GM12892 (cell line): ENCODE measurements at regions not wholly inside any gene's neighbourhood (a gene's known extent, or its start where the extent isn't known, plus 50 kb on each side); places are given as distances from the start of the nearest gene placed in this dataset.

Experiments
- POLR2A ChIP-seq: IDR thresholded peaks from 2 replicates; pipeline ENCODE4 v1.6.1; 2011; ENCODE audit warnings: low read depth, low read length, control low read depth
- TAF1 ChIP-seq: IDR thresholded peaks from 2 replicates; pipeline ENCODE4 v1.6.1; 2011; ENCODE audit warnings: low read depth, mild to moderate bottlenecking, control low read depth, low read length, borderline replicate concordance

- TF ChIP-seq POLR2A (no peak), TAF1 (no peak)
Measured at GRCh38 chr20:52081791-52082190, 109.8 kb downstream of the ZFP64 start.
